Transverse colon (tissue), 4 donors: ENCODE measurements at regions not wholly inside any gene's neighbourhood (a gene's known extent, or its start where the extent isn't known, plus 50 kb on each side); places are given as distances from the start of the nearest gene placed in this dataset.

Experiments used
- POLR2A ChIP-seq: fragments of 450-650 bp; IDR thresholded peaks from one replicate; pipeline ENCODE4 v1.6.1; 2016; ENCODE audit warnings: antibody characterized with exemption, mild to moderate bottlenecking, moderate library complexity
- POLR2AphosphoS5 ChIP-seq, 3 donors: sonication (generic); formaldehyde crosslinking; IDR thresholded peaks; one replicate each; pipeline ENCODE4 v1.6.1; 2016; ENCODE audit warnings: antibody characterized with exemption in 3 of 3
- TF ChIP-seq, protein P1 (sequence below), 5 experiments: fragments of 200-600 bp in 3 of 5; fragments of 450-650 bp in 2 of 5; sonication (generic) in 3 of 5; IDR thresholded peaks; 1 replicate in 2 of 5; 2 replicates in 3 of 5; pipeline ENCODE4 v1.5.1; 2016 to 2017; ENCODE audit warnings: antibody characterized with exemption in 5 of 5, inconsistent platforms in 3 of 5, mild to moderate bottlenecking in 2 of 5, moderate library complexity in 1 of 5

DNA sequence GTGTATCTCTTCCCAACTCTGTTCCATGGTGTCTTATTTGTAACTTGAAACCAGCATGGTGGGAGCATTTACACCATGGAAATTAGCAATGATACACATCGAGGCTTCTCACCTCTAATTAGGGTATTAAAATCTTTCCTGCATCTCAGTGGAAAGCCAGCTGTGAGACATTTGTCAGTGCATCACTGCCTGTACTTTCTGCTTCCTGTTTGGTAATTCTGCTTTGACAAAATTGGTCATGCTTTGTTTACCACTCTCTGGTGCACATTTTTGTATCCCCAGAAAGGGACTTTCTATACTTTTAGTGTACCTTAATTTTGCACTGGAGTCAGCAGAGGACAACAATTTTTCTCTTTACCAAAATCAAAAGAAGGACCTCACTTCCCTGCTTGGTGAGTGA, 402.1 kb downstream of the PDCD6IP start:
- TF ChIP-seq, protein P1, sequence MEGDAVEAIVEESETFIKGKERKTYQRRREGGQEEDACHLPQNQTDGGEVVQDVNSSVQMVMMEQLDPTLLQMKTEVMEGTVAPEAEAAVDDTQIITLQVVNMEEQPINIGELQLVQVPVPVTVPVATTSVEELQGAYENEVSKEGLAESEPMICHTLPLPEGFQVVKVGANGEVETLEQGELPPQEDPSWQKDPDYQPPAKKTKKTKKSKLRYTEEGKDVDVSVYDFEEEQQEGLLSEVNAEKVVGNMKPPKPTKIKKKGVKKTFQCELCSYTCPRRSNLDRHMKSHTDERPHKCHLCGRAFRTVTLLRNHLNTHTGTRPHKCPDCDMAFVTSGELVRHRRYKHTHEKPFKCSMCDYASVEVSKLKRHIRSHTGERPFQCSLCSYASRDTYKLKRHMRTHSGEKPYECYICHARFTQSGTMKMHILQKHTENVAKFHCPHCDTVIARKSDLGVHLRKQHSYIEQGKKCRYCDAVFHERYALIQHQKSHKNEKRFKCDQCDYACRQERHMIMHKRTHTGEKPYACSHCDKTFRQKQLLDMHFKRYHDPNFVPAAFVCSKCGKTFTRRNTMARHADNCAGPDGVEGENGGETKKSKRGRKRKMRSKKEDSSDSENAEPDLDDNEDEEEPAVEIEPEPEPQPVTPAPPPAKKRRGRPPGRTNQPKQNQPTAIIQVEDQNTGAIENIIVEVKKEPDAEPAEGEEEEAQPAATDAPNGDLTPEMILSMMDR (IDR thresholded peaks at IDR 0.05) = no peak
- TF ChIP-seq POLR2AphosphoS5 (IDR thresholded peaks at IDR 0.05) = no peak
- TF ChIP-seq POLR2A = no peak
